ENCODE measurements at regions not wholly inside any gene's neighbourhood (a gene's known extent, or its start where the extent isn't known, plus 50 kb on each side); places are given as distances from the start of the nearest gene placed in this dataset.

DNA sequence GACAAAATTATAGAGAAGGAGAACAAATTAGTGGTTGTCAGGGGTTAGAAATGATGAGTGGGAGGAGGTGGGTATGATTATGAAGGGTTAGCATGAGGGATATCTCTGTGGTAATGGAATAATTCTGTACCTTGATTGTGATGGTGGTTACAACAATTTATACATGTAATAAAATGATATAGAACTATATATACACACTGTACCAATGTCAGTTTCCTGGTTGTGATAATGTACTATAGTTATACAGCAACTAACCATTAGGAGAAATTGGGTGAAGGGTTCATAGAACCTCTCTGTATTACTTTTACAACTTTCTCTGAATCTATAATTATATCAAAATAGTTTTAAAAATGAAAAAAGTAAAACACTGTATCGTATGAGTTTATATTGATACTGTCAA is 148.1 kb downstream of the ZNF621 start:
- TF ChIP-seq, protein P1, sequence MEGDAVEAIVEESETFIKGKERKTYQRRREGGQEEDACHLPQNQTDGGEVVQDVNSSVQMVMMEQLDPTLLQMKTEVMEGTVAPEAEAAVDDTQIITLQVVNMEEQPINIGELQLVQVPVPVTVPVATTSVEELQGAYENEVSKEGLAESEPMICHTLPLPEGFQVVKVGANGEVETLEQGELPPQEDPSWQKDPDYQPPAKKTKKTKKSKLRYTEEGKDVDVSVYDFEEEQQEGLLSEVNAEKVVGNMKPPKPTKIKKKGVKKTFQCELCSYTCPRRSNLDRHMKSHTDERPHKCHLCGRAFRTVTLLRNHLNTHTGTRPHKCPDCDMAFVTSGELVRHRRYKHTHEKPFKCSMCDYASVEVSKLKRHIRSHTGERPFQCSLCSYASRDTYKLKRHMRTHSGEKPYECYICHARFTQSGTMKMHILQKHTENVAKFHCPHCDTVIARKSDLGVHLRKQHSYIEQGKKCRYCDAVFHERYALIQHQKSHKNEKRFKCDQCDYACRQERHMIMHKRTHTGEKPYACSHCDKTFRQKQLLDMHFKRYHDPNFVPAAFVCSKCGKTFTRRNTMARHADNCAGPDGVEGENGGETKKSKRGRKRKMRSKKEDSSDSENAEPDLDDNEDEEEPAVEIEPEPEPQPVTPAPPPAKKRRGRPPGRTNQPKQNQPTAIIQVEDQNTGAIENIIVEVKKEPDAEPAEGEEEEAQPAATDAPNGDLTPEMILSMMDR (conservative IDR thresholded peaks at IDR 0.05; ENCODE audit: low read depth, low read length): no peak
- no peak for DNase-seq (ENCODE audit: low read depth)
- H3K4me3 ChIP-seq (ENCODE audit: low read depth, low read length): no peak overlapping the region

DNA sequence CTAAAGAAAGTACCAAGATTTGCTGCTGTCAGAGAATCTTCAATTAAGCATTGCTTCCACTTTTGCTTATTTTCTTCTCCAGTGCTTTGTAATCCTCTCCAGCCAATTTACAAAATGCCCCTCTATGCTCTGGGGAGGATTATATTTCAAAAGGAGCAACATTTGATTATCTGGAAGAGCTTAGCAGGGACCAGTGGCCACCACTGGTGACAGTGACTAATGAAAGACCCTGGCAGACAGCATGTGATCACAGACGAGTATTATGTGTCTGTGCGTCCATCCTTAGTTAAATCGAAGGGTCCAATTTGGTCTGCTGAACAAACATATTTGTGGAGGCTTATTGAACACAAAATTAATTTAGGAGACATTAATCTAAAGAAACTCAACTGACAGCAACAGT is 152.6 kb downstream of the ZNF621 start:
- TF ChIP-seq, protein P1 (conservative IDR thresholded peaks at IDR 0.05; ENCODE audit: low read depth, low read length): no peak
- no peak for DNase-seq (ENCODE audit: low read depth)
- H3K4me3 ChIP-seq (ENCODE audit: low read depth, low read length): no peak overlapping the region

DNA sequence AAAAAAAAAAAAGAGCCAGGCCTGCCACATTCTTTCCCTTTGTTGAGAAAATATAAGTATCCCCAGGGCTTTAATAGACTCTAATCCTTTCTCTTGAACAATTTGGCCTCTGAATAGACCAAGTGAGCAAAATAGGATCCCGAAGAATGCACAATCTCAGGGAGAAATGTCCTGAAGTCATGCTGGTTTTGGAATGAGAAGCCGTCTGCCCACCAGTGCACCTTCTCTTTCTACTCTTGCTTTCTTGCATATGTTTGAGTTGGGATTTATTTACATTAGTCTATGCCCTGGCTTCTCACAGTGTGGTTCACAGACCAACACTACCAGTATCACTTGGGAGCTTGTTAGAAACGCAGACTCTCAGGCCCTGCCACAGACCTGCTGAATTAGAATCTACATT is 153.0 kb downstream of the ZNF621 start:
- TF ChIP-seq, protein P1 (conservative IDR thresholded peaks at IDR 0.05; ENCODE audit: low read depth, low read length): no peak
- no peak for DNase-seq (ENCODE audit: low read depth)
- H3K4me3 ChIP-seq (ENCODE audit: low read depth, low read length): no peak overlapping the region

DNA sequence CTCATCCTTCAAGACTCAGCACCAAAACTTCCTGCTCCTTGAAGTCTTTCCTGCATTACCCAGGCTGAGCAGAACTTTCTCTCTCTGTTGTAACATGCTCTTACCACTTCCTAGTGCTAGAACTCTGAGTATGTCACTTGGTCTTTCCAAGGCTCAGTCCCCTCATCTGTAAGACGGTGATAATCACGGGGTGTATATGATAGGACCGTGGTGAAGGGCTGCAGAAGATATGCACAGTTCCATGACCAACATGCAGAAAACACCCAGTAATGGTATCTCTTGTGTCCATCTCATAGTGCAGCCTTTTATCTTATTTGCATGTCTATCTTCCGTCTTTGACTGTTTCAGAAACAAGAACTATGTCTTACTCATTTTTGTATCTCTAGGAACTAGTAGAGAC is 154.5 kb downstream of the ZNF621 start:
- H3K4me3 ChIP-seq (ENCODE audit: low read depth, low read length): no peak overlapping the region
- DNase-seq (ENCODE audit: low read depth): no peak
- TF ChIP-seq, protein P1 (conservative IDR thresholded peaks at IDR 0.05; ENCODE audit: low read depth, low read length): no peak

DNA sequence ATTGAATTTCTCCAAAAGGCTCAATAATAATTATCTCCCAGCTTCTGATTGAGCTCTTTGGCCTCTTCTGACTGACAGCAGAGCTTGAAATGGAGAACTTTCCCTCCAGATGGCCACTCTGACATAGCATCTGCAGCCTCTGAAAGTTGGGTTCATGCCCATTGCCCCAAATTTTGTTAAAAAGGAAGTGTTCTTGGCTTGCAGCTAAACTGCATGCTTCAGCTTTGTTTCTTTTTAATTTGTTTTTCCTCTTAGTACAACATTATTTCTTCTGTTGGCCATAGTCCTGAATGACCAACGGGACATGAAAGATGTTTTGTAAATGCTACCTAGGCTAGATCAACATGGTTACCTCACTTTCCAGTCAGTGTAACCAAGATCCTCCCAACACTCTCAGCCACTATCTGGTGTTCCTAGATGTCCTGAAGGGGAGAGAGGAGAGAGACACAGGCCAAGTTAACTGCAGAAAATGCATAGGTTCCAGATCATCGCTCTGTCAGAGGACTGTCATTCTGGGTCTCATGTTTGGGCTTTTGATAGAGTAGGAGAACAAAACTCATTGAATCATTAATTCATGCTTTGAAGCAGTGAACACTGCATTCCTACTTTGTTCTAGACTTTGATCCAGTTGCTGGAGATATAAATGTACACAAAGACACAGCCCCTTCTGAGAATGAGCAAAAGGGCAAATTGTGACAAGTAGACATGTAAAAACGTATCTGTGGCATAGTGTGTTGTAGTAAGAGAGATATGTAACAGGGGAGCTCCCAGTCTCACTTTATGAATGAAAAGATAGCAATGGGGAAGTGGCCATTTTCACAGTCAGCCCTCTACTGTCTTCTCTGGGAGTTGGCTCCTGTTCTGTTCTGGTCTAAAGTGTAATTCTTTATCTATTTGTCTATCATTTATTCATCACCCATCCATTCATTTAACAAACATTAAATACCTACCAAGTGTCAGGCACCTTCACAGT is 156.2 kb downstream of the ZNF621 start:
- H3K4me3 ChIP-seq (ENCODE audit: low read depth, low read length): no peak overlapping the region
- TF ChIP-seq, protein P1 (conservative IDR thresholded peaks at IDR 0.05; ENCODE audit: low read depth, low read length): no peak
- DNase-seq (ENCODE audit: low read depth): no peak

DNA sequence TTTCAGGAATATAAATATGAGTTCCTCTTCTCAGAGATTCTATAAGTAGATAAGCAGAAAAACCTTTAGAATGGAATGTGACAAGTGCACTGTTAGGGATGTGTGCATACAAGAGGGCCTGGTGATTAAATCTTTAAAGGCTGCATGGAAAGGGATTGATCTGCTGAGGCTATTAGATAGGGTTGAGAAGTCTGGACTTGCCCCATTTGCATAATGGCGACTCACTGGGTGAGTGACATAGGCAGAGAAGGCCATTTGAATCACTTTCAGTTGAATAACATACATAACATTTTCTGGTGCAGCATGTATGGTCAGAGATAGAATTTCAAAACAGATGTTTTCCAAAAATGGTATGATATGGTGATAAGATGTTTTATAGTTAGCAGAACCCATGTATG is 156.9 kb downstream of the ZNF621 start:
- H3K4me3 ChIP-seq (ENCODE audit: low read depth, low read length): no peak overlapping the region
- TF ChIP-seq, protein P1 (conservative IDR thresholded peaks at IDR 0.05; ENCODE audit: low read depth, low read length): no peak
- no peak for DNase-seq (ENCODE audit: low read depth)

DNA sequence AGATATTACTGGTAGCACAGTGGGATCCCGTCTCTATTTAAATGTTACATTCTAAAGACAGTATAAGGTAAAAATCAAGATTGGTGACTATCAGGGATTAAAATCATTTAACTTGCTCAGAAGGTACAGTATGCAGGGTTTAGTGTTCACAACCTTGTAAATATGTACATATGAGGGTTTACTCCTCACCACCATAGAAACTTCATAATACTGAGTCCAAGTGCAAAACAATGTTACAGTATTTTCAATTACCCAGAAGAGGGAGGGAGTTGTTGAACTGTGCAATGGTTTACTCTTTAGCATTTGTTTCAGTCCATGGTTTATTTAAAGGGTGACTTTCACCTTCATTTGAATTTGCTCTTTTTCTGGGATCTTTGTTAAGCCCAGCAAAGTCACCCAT is 165.1 kb downstream of the ZNF621 start:
- TF ChIP-seq, protein P1 (conservative IDR thresholded peaks at IDR 0.05; ENCODE audit: low read depth, low read length): no peak
- DNase-seq (ENCODE audit: low read depth): no peak
- H3K4me3 ChIP-seq (ENCODE audit: low read depth, low read length): no peak overlapping the region

Data from choroid plexus epithelial cell (primary cell).